ENCODE measurements at regions not wholly inside any gene's neighbourhood (a gene's known extent, or its start where the extent isn't known, plus 50 kb on each side); places are given as distances from the start of the nearest gene placed in this dataset.

GRCh38 chrX:95703696-95704095 is 980.9 kb upstream of the DIAPH2 start:
- TF ChIP-seq, protein P1, sequence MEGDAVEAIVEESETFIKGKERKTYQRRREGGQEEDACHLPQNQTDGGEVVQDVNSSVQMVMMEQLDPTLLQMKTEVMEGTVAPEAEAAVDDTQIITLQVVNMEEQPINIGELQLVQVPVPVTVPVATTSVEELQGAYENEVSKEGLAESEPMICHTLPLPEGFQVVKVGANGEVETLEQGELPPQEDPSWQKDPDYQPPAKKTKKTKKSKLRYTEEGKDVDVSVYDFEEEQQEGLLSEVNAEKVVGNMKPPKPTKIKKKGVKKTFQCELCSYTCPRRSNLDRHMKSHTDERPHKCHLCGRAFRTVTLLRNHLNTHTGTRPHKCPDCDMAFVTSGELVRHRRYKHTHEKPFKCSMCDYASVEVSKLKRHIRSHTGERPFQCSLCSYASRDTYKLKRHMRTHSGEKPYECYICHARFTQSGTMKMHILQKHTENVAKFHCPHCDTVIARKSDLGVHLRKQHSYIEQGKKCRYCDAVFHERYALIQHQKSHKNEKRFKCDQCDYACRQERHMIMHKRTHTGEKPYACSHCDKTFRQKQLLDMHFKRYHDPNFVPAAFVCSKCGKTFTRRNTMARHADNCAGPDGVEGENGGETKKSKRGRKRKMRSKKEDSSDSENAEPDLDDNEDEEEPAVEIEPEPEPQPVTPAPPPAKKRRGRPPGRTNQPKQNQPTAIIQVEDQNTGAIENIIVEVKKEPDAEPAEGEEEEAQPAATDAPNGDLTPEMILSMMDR (IDR thresholded peaks at IDR 0.05), result no peak
- TF ChIP-seq POLR2AphosphoS5 (IDR thresholded peaks at IDR 0.05) (no peak), POLR2A (IDR thresholded peaks at IDR 0.05) (no peak)

Measured in breast epithelium (tissue), 3 donors.